GM23248 (cell line): ENCODE measurements at regions not wholly inside any gene's neighbourhood (a gene's known extent, or its start where the extent isn't known, plus 50 kb on each side); places are given as distances from the start of the nearest gene placed in this dataset.

ENCODE experiments used
- EZH2 ChIP-seq: fragments of 200-600 bp; sonication (generic); IDR thresholded peaks from 2 replicates; pipeline ENCODE4 v1.6.1; 2018; ENCODE audit warnings: antibody characterized with exemption, mild to moderate bottlenecking; ENCODE audit not compliant: insufficient read depth, poor library complexity, severe bottlenecking
- EZH2phosphoT487 ChIP-seq: fragments of 200-600 bp; sonication (generic); IDR thresholded peaks from 2 replicates; pipeline ENCODE4 v1.6.1; 2018; ENCODE audit warnings: antibody characterized with exemption, moderate library complexity, mild to moderate bottlenecking, low read depth; ENCODE audit not compliant: insufficient read depth

DNA sequence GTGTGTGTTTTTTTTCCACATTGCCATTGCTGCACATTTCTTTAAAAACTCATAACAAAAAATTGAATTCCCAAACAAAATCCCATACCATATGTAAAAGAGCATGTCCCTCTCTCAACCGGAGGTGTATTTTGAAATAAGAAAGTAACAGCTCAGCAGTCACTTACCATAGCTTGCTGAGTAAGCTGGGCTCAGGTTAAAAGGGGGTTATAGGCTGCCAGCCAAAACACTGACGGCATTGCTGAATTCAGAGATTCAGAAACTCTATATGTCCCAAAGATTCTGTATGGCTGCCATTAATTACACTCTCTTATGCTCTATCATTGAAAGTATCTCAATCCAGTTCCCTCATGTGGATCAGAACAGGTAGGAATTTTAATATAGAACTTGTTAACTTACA lies 276.0 kb downstream of the FOXG1 start:
- TF ChIP-seq EZH2 (no peak), EZH2phosphoT487 (no peak)
